GM13976 (cell line): ENCODE measurements at regions not wholly inside any gene's neighbourhood (a gene's known extent, or its start where the extent isn't known, plus 50 kb on each side); places are given as distances from the start of the nearest gene placed in this dataset.

Experiments used
- DNase-seq: peaks from one replicate; pipeline ENCODE4 v3.0.0; 2012; ENCODE audit warnings: low spot score
- CTCF ChIP-seq: IDR thresholded peaks from 2 replicates; pipeline ENCODE4 v1.5.1; 2012; ENCODE audit warnings: borderline replicate concordance, mild to moderate bottlenecking; ENCODE audit not compliant: insufficient read depth; ENCODE audit errors: extremely low read depth, missing control alignments, control extremely low read depth
- in situ Hi-C: fragments of 300-500 bp; cut with MboI; formaldehyde crosslinking; loops from one replicate; pipeline ENCODE4 v1.12.0; 2022; ENCODE audit warnings: low sequenced_read_pairs, mixed read lengths, inconsistent platforms; ENCODE audit not compliant: unreplicated experiment

- no peak for DNase-seq
- in situ Hi-C loops = no loop called here
- no peak for TF ChIP-seq CTCF
Observed at GRCh38 chr21:16406355-16406754, 676.6 kb downstream of the USP25 start.

- in situ Hi-C loops = no loop called here
- no peak for TF ChIP-seq CTCF
- no peak for DNase-seq
Observed at GRCh38 chr21:16407403-16408240, 677.8 kb downstream of the USP25 start.

GRCh38 chr21:16408280-16408679 is 678.5 kb downstream of the USP25 start:
- in situ Hi-C loops = no loop called here
- no peak for DNase-seq

GRCh38 chr21:16409352-16409751 is 679.6 kb downstream of the USP25 start:
- in situ Hi-C loops = no loop called here
- TF ChIP-seq CTCF = no peak
- no peak for DNase-seq

More at GRCh38 chr21:16408280-16408679, 678.5 kb downstream of the USP25 start:
- no peak for TF ChIP-seq CTCF

- no peak for DNase-seq
- no peak for TF ChIP-seq CTCF
- in situ Hi-C loops = no loop called here
Observed at GRCh38 chr21:16418226-16418625, 688.4 kb downstream of the USP25 start.

- TF ChIP-seq CTCF = no peak
- DNase-seq = no peak
- in situ Hi-C loops = no loop called here
Observed at GRCh38 chr21:16418642-16419041, 688.9 kb downstream of the USP25 start.
